ENCODE measurements at regions not wholly inside any gene's neighbourhood (a gene's known extent, or its start where the extent isn't known, plus 50 kb on each side); places are given as distances from the start of the nearest gene placed in this dataset.

DNA sequence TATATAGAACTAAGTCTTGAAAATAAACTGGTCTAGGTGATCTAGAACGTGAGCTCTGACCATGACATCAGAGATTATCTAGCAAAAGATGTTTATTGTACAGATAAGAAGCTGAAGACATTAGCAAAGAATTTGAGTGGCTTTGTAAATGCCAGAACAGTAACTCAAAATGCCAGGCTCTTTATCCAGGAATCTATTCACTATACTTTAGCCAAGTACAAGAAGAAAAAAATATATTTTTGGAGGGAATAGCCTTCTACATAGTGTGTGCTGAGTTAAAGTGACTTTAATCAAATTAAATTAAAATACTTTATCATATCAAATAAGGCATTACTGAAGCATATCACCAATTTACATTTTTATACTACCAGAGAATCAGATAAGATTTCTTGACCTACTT, 132.6 kb upstream of the ITGA1 start:
- Histone ChIP-seq H3K4me1 (ENCODE audit: control insufficient read depth, insufficient read depth, low read length) (no peaks in the 10 kb centered on the region), H3K36me3 (ENCODE audit: control insufficient read depth in 2 of 2, insufficient read depth in 2 of 2, low read length in 1 of 2) (no peaks in the 10 kb centered on the region), H4K20me1 (ENCODE audit: control insufficient read depth, insufficient read depth) (no peaks in the 10 kb centered on the region), H3K4me3 (no peak overlapping the region), H3K4me2 (ENCODE audit: control insufficient read depth, insufficient read depth) (no peak overlapping the region), H2AFZ (ENCODE audit: control insufficient read depth, low read depth, low read length) (no peak overlapping the region), H3K9me3 (replicated peaks; ENCODE audit: control insufficient read depth, insufficient read depth, low read length) (no peaks in the 10 kb centered on the region), H3K27me3 (replicated peaks in 1 of 2; ENCODE audit: control insufficient read depth in 2 of 2, insufficient read depth in 2 of 2, low read length in 1 of 2) (no peaks in the 10 kb centered on the region; a peak in 1 of 4 replicates), H3K27ac (ENCODE audit: control insufficient read depth, insufficient read depth) (no peak overlapping the region), H3K9ac (ENCODE audit: control insufficient read depth, insufficient read depth, low read length) (no peak overlapping the region), H3K79me2 (ENCODE audit: control insufficient read depth, insufficient read depth, low read length) (no peaks in the 10 kb centered on the region)
- no peak for FAIRE-seq
- ChIA-PET SMC1A (ENCODE audit: uncharacterized antibody, unreplicated experiment) (no interaction called here), RAD21 (ENCODE audit: unreplicated experiment) (interaction anchor here (1.0 kb wide), 1 partner anchor 1692 kb away, joined by 3 read pairs; no protein-coding TSS in a partner anchor), POLR2A (no interaction called here), CTCF (interaction anchor here (6.2 kb wide), 1 partner anchor 1697 kb away, joined by 38 read pairs; no protein-coding TSS in a partner anchor)
- DNase-seq (ENCODE audit: low read depth, low spot score) = no peak
- WGBS (ENCODE audit: insufficient coverage, insufficient replicate concordance, low lambda C conversion rate, missing lambda C conversion rate) = 0% methylated on average over 1 of the region's 1 CpG
- BruUV-seq (replicated peaks) = no TSS peak
- intact Hi-C loops (cut with micrococcal nuclease; ENCODE audit: unreplicated experiment) = loop anchor here (5.0 kb wide), 1 partner anchor 1273 kb away; the partner anchor contains the start of gene ISL1
- in situ Hi-C loops (cut with MboI) = loop anchor here (25.0 kb wide), 1 partner anchor 1268 kb away; the partner anchor contains the start of gene ISL1
- TF ChIP-seq, protein P1, sequence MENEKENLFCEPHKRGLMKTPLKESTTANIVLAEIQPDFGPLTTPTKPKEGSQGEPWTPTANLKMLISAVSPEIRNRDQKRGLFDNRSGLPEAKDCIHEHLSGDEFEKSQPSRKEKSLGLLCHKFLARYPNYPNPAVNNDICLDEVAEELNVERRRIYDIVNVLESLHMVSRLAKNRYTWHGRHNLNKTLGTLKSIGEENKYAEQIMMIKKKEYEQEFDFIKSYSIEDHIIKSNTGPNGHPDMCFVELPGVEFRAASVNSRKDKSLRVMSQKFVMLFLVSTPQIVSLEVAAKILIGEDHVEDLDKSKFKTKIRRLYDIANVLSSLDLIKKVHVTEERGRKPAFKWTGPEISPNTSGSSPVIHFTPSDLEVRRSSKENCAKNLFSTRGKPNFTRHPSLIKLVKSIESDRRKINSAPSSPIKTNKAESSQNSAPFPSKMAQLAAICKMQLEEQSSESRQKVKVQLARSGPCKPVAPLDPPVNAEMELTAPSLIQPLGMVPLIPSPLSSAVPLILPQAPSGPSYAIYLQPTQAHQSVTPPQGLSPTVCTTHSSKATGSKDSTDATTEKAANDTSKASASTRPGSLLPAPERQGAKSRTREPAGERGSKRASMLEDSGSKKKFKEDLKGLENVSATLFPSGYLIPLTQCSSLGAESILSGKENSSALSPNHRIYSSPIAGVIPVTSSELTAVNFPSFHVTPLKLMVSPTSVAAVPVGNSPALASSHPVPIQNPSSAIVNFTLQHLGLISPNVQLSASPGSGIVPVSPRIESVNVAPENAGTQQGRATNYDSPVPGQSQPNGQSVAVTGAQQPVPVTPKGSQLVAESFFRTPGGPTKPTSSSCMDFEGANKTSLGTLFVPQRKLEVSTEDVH (IDR thresholded peaks at IDR 0.05; ENCODE audit: low read depth, partially characterized antibody) = no peak
- TF ChIP-seq CEBPB (IDR thresholded peaks at IDR 0.05; ENCODE audit: borderline replicate concordance in 1 of 2, low read depth in 2 of 2, low read length in 2 of 2) (no peak), HDAC2 (IDR thresholded peaks at IDR 0.05) (no peak), SMARCA5 (IDR thresholded peaks at IDR 0.05) (no peak), KLF5 (IDR thresholded peaks at IDR 0.05; ENCODE audit: partially characterized antibody) (no peak), DPF2 (IDR thresholded peaks at IDR 0.05) (no peak), KAT2A (conservative IDR thresholded peaks at IDR 0.05; ENCODE audit: control insufficient read depth, low read depth, low read length) (no peak), CBX3 (IDR thresholded peaks at IDR 0.05; ENCODE audit: borderline replicate concordance, low read depth) (no peak), ZNF207 (IDR thresholded peaks at IDR 0.05; ENCODE audit: borderline replicate concordance) (no peak), MYC (IDR thresholded peaks at IDR 0.05; ENCODE audit: insufficient read depth, insufficient read length, insufficient replicate concordance, low read length, severe bottlenecking) (no peak), NFYB (IDR thresholded peaks at IDR 0.05; ENCODE audit: insufficient read depth, low read depth, low read length) (no peak), MEF2A (IDR thresholded peaks at IDR 0.05; ENCODE audit: insufficient read depth, low read depth, low read length) (no peak), CBFB (IDR thresholded peaks at IDR 0.05; ENCODE audit: low read depth) (no peak)
- TF ChIP-seq, protein P2, sequence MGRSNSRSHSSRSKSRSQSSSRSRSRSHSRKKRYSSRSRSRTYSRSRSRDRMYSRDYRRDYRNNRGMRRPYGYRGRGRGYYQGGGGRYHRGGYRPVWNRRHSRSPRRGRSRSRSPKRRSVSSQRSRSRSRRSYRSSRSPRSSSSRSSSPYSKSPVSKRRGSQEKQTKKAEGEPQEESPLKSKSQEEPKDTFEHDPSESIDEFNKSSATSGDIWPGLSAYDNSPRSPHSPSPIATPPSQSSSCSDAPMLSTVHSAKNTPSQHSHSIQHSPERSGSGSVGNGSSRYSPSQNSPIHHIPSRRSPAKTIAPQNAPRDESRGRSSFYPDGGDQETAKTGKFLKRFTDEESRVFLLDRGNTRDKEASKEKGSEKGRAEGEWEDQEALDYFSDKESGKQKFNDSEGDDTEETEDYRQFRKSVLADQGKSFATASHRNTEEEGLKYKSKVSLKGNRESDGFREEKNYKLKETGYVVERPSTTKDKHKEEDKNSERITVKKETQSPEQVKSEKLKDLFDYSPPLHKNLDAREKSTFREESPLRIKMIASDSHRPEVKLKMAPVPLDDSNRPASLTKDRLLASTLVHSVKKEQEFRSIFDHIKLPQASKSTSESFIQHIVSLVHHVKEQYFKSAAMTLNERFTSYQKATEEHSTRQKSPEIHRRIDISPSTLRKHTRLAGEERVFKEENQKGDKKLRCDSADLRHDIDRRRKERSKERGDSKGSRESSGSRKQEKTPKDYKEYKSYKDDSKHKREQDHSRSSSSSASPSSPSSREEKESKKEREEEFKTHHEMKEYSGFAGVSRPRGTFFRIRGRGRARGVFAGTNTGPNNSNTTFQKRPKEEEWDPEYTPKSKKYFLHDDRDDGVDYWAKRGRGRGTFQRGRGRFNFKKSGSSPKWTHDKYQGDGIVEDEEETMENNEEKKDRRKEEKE (IDR thresholded peaks at IDR 0.05) = no peak
- TF ChIP-seq, protein P3, sequence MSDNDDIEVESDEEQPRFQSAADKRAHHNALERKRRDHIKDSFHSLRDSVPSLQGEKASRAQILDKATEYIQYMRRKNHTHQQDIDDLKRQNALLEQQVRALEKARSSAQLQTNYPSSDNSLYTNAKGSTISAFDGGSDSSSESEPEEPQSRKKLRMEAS (IDR thresholded peaks at IDR 0.05; ENCODE audit: low read depth, low read length) = no peak
- TF ChIP-seq, protein P4, sequence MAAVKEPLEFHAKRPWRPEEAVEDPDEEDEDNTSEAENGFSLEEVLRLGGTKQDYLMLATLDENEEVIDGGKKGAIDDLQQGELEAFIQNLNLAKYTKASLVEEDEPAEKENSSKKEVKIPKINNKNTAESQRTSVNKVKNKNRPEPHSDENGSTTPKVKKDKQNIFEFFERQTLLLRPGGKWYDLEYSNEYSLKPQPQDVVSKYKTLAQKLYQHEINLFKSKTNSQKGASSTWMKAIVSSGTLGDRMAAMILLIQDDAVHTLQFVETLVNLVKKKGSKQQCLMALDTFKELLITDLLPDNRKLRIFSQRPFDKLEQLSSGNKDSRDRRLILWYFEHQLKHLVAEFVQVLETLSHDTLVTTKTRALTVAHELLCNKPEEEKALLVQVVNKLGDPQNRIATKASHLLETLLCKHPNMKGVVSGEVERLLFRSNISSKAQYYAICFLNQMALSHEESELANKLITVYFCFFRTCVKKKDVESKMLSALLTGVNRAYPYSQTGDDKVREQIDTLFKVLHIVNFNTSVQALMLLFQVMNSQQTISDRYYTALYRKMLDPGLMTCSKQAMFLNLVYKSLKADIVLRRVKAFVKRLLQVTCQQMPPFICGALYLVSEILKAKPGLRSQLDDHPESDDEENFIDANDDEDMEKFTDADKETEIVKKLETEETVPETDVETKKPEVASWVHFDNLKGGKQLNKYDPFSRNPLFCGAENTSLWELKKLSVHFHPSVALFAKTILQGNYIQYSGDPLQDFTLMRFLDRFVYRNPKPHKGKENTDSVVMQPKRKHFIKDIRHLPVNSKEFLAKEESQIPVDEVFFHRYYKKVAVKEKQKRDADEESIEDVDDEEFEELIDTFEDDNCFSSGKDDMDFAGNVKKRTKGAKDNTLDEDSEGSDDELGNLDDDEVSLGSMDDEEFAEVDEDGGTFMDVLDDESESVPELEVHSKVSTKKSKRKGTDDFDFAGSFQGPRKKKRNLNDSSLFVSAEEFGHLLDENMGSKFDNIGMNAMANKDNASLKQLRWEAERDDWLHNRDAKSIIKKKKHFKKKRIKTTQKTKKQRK (IDR thresholded peaks at IDR 0.05; ENCODE audit: low read depth, low read length) = no peak
- ATAC-seq = no peak
